Ovary (tissue), 3 donors: ENCODE measurements at regions not wholly inside any gene's neighbourhood (a gene's known extent, or its start where the extent isn't known, plus 50 kb on each side); places are given as distances from the start of the nearest gene placed in this dataset.

Experiments
- EP300 ChIP-seq: sonication (generic); formaldehyde crosslinking; IDR thresholded peaks from one replicate; pipeline ENCODE4 v1.6.1; 2017; ENCODE audit warnings: antibody characterized with exemption
- TF ChIP-seq, protein P1 (sequence below), 3 donors: fragments of 450-650 bp in 2 of 3; fragments of 200-600 bp in 1 of 3; IDR thresholded peaks; one replicate each; pipeline versions ENCODE4 v1.5.1 to v1.8.0; 2016 to 2022; ENCODE audit warnings: antibody characterized with exemption in 3 of 3, mild to moderate bottlenecking in 1 of 3
- donor health status: DM: no; HTN: no; CAD: no.

DNA sequence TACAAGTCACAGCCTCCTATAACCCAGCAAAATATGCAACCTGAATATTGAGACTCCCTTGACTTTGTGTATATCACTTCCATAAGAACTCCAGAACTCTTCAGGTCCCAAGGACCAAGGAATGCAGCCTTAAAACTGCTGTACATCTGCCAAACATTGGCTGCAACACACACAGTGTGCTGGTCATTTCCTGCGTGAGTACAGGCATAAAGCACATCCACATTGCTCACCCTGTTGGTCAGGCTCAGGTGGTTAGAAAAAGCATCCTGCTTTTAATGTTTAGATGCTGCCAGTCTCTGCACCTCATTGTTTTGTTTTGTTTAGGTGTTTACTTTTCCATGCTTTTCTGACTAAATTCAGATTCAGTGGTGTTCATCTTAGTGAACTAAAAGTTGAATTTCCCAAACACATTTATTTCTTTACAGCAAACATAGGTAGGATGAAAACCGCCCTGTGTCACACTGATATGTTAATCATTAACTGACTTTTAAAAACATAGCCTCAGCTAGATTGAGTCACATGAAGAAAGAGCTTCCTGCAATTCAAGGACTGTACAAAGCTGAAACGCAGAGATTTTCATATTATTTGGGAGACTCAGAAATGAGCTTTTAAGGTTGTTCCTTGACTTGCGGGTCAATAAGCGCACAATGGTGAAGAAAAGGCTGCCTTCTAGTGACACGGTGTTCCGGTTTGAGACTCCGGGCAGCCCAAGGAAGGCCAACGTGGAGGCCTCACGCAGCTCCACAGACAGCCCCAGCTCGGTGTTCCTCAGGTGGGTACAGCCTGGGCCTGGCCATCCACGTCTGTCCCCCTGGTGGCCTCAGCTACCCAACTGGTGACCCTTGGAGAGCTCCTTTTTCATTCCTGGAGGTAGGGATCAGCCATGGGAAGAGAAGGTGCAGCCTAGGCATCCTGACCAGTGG is 52.2 kb upstream of the GRAMD2B start:
- TF ChIP-seq, protein P1, sequence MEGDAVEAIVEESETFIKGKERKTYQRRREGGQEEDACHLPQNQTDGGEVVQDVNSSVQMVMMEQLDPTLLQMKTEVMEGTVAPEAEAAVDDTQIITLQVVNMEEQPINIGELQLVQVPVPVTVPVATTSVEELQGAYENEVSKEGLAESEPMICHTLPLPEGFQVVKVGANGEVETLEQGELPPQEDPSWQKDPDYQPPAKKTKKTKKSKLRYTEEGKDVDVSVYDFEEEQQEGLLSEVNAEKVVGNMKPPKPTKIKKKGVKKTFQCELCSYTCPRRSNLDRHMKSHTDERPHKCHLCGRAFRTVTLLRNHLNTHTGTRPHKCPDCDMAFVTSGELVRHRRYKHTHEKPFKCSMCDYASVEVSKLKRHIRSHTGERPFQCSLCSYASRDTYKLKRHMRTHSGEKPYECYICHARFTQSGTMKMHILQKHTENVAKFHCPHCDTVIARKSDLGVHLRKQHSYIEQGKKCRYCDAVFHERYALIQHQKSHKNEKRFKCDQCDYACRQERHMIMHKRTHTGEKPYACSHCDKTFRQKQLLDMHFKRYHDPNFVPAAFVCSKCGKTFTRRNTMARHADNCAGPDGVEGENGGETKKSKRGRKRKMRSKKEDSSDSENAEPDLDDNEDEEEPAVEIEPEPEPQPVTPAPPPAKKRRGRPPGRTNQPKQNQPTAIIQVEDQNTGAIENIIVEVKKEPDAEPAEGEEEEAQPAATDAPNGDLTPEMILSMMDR (IDR thresholded peaks at IDR 0.05) = no peak
- TF ChIP-seq EP300 = no peak
